HepG2 (cell line): ENCODE measurements at regions not wholly inside any gene's neighbourhood (a gene's known extent, or its start where the extent isn't known, plus 50 kb on each side); places are given as distances from the start of the nearest gene placed in this dataset.

Experiments used
- ATAC-seq: fragments of 200-7000 bp; cut with Tn5 transposase; 3 replicates; pipeline ENCODE4 v1.9.1; 2020; ENCODE audit warnings: mild to moderate bottlenecking, moderate library complexity
- BruUV-seq: library from RNA; stranded (reverse); fragments of 400-500 nt; replicated peaks from 2 replicates; lab custom pipeline; 2021; lab: Mats Ljungman, UMichigan
- CTCF ChIA-PET: fragments of 300-600 bp; formaldehyde crosslinking; extraction: SDS; loops from one replicate; lab custom pipeline; 2021; ENCODE audit warnings: low total read pairs, inconsistent platforms, low intra/inter-chr PET ratio; lab: Yijun Ruan, JAX
- POLR2A ChIA-PET: fragments of 350-600 bp; sonication (Branson Sonifier 250); formaldehyde crosslinking; loops from one replicate; lab custom pipeline; 2020; ENCODE audit warnings: antibody characterized with exemption, inconsistent platforms; lab: Yijun Ruan, JAX
- DNase-seq: peaks from one replicate; pipeline ENCODE4 v3.0.0-alpha.2; 2015; ENCODE audit warnings: low spot score
- FAIRE-seq: peaks from 3 replicates; lab custom pipeline; 2011; peaks lifted over from hg19 to GRCh38; lab: Jason Lieb, UNC
- H2AFZ ChIP-seq: one replicate; pipeline ENCODE4 v1.6.1; 2011; ENCODE audit warnings: low read length, inconsistent platforms
- H3K27ac ChIP-seq: fragments of 300-600 bp; 3 replicates; pipeline ENCODE4 v1.8.0; 2011; ENCODE audit warnings: mixed run types, mild to moderate bottlenecking, mixed read lengths, low read length, inconsistent platforms; ENCODE audit not compliant: insufficient read depth; ENCODE audit errors: extremely low read length
- H3K27me3 ChIP-seq, 2 experiments: fragments of 200-600 bp in 1 of 2; 2 replicates in 1 of 2; 3 replicates in 1 of 2; pipeline versions ENCODE4 v1.6.0 to v1.8.0; 2011; ENCODE audit warnings: low read length in 2 of 2, mild to moderate bottlenecking in 2 of 2, moderate library complexity in 2 of 2, inconsistent platforms in 1 of 2; ENCODE audit not compliant: insufficient read depth in 2 of 2, control insufficient read depth in 1 of 2
- H3K36me3 ChIP-seq, 2 experiments: fragments of 200-600 bp in 1 of 2; replicated peaks in 1 of 2; 2 replicates in 1 of 2; 3 replicates in 1 of 2; pipeline versions ENCODE4 v1.5.1 to v1.8.0; 2011; ENCODE audit warnings: low read length in 2 of 2, inconsistent platforms in 1 of 2; ENCODE audit not compliant: insufficient read depth in 2 of 2, control insufficient read depth in 1 of 2
- H3K4me1 ChIP-seq: 2 replicates; pipeline ENCODE4 v1.5.1; 2012; ENCODE audit warnings: low read length, inconsistent platforms; ENCODE audit not compliant: insufficient read depth
- H3K4me2 ChIP-seq: 2 replicates; pipeline ENCODE4 v1.6.0; 2011; ENCODE audit warnings: low read depth, low read length, inconsistent platforms
- H3K4me3 ChIP-seq, 3 experiments: fragments of 200-600 bp in 1 of 3; sonication (generic), shearing (Covaris generic) in 1 of 3; replicated peaks in 1 of 3; 2 replicates each; pipeline ENCODE4 v1.5.1; 2011 to 2016; ENCODE audit warnings: low read length in 3 of 3, inconsistent platforms in 2 of 3, low read depth in 2 of 3, mild to moderate bottlenecking in 2 of 3, control low read depth in 1 of 3, mixed read lengths in 1 of 3; ENCODE audit not compliant: insufficient read depth in 1 of 3
- H3K79me2 ChIP-seq: one replicate; pipeline ENCODE4 v1.6.1; 2011; ENCODE audit warnings: low read length, inconsistent platforms; ENCODE audit not compliant: insufficient read depth
- H3K9ac ChIP-seq: 2 replicates; pipeline ENCODE4 v1.6.0; 2011; ENCODE audit warnings: mild to moderate bottlenecking, low read depth, low read length, inconsistent platforms; ENCODE audit not compliant: insufficient read depth
- H3K9me3 ChIP-seq: 2 replicates; pipeline ENCODE4 v1.5.1; 2012; ENCODE audit warnings: mild to moderate bottlenecking, low read length
- H4K20me1 ChIP-seq: 2 replicates; pipeline ENCODE4 v1.6.0; 2011; ENCODE audit warnings: inconsistent platforms, mild to moderate bottlenecking, low read length, moderate library complexity; ENCODE audit not compliant: insufficient read depth
- DMTF1 ChIP-seq: sonication (generic); formaldehyde crosslinking; IDR thresholded peaks from 2 replicates; pipeline ENCODE4 v1.4.0; 2020; ENCODE audit warnings: mild to moderate bottlenecking, missing genetic modification reagents
- MXD4 ChIP-seq: IDR thresholded peaks from 2 replicates; pipeline ENCODE4 v1.6.1; 2016; ENCODE audit warnings: mild to moderate bottlenecking, missing biosample characterization, missing genetic modification reagents
- NFIC ChIP-seq: IDR thresholded peaks from 2 replicates; pipeline ENCODE4 v1.6.1; 2012; ENCODE audit warnings: mild to moderate bottlenecking, low read length, inconsistent platforms
- SIN3A ChIP-seq: IDR thresholded peaks from 2 replicates; pipeline ENCODE4 v1.6.1; 2011; ENCODE audit warnings: low read depth, mild to moderate bottlenecking, control low read depth, low read length, borderline replicate concordance
- STAT6 ChIP-seq: sonication (generic); formaldehyde crosslinking; IDR thresholded peaks from 2 replicates; pipeline ENCODE4 v1.4.0; 2020; ENCODE audit warnings: missing genetic modification reagents, mild to moderate bottlenecking, borderline replicate concordance
- WGBS: methylation state at CpG from one replicate; pipeline ENCODE4 v1.1.6; 2017; ENCODE audit warnings: low lambda C conversion rate; 5-methylcytosine and 5-hydroxymethylcytosine counted together
- in situ Hi-C: cut with HindIII; loops from 2 replicates; pipeline ENCODE4 v1.10.0; 2017; ENCODE audit warnings: low pct_unique_long_range_greater_than_20kb; ENCODE audit not compliant: extremely low pct_ligation_motif_present
- intact Hi-C: fragments of 100-400 bp; cut with micrococcal nuclease; formaldehyde crosslinking; loops from one replicate; pipeline ENCODE4 v1.10.0; 2022; ENCODE audit not compliant: unreplicated experiment
- TF ChIP-seq, protein P1 (sequence below): sonication (generic); formaldehyde crosslinking; conservative IDR thresholded peaks from 2 replicates; pipeline ENCODE4 v1.8.0; 2022; ENCODE audit warnings: missing genetic modification reagents
- TF ChIP-seq, protein P2 (sequence below): sonication (generic); formaldehyde crosslinking; IDR thresholded peaks from 2 replicates; pipeline ENCODE4 v1.4.0; 2020; ENCODE audit warnings: missing genetic modification reagents
- TF ChIP-seq, protein P3 (sequence below): IDR thresholded peaks from 2 replicates; pipeline ENCODE4 v1.6.1; 2016; ENCODE audit warnings: low read depth

- TF ChIP-seq STAT6 (CRISPR knock-in tag), result no peak
- TF ChIP-seq, protein P1, sequence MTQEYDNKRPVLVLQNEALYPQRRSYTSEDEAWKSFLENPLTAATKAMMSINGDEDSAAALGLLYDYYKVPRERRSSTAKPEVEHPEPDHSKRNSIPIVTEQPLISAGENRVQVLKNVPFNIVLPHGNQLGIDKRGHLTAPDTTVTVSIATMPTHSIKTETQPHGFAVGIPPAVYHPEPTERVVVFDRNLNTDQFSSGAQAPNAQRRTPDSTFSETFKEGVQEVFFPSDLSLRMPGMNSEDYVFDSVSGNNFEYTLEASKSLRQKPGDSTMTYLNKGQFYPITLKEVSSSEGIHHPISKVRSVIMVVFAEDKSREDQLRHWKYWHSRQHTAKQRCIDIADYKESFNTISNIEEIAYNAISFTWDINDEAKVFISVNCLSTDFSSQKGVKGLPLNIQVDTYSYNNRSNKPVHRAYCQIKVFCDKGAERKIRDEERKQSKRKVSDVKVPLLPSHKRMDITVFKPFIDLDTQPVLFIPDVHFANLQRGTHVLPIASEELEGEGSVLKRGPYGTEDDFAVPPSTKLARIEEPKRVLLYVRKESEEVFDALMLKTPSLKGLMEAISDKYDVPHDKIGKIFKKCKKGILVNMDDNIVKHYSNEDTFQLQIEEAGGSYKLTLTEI, result no peak
- no peak for TF ChIP-seq MXD4 (CRISPR knock-in tag)
- TF ChIP-seq SIN3A, result no peak
Observed at GRCh38 chr12:93039062-93039461, 110.0 kb upstream of the EEA1 start (continued).

GRCh38 chr12:93039930-93040329, 110.8 kb upstream of the EEA1 start:
- Histone ChIP-seq H3K27me3 (no peaks in the 10 kb centered on the region), H3K4me1 (peaks cover 14% of the 10 kb centered on the region), H3K9me3 (no peaks in the 10 kb centered on the region), H3K9ac (no peak overlapping the region), H3K4me2 (peak overlapping the region; percentile 8; the same call in 1 of the 2 replicates), H3K4me3 (no peak overlapping the region), H3K27ac (no peak overlapping the region), H3K79me2 (no peaks in the 10 kb centered on the region), H3K36me3 (no peaks in the 10 kb centered on the region), H2AFZ (no peak overlapping the region), H4K20me1 (no peaks in the 10 kb centered on the region)
- BruUV-seq, result no TSS peak
- 30% methylated on average over 4 of the region's 4 CpGs for WGBS
- no peak for ATAC-seq
- DNase-seq, result no peak
- POLR2A ChIA-PET, result interaction anchor here (0.8 kb wide), 1 partner anchor 20 kb away, joined by 3 read pairs; no protein-coding TSS in a partner anchor
- in situ Hi-C loops (no loop called here), intact Hi-C loops (no loop called here)
- CTCF ChIA-PET, result no interaction called here
- no peak for FAIRE-seq
- TF ChIP-seq, protein P2, sequence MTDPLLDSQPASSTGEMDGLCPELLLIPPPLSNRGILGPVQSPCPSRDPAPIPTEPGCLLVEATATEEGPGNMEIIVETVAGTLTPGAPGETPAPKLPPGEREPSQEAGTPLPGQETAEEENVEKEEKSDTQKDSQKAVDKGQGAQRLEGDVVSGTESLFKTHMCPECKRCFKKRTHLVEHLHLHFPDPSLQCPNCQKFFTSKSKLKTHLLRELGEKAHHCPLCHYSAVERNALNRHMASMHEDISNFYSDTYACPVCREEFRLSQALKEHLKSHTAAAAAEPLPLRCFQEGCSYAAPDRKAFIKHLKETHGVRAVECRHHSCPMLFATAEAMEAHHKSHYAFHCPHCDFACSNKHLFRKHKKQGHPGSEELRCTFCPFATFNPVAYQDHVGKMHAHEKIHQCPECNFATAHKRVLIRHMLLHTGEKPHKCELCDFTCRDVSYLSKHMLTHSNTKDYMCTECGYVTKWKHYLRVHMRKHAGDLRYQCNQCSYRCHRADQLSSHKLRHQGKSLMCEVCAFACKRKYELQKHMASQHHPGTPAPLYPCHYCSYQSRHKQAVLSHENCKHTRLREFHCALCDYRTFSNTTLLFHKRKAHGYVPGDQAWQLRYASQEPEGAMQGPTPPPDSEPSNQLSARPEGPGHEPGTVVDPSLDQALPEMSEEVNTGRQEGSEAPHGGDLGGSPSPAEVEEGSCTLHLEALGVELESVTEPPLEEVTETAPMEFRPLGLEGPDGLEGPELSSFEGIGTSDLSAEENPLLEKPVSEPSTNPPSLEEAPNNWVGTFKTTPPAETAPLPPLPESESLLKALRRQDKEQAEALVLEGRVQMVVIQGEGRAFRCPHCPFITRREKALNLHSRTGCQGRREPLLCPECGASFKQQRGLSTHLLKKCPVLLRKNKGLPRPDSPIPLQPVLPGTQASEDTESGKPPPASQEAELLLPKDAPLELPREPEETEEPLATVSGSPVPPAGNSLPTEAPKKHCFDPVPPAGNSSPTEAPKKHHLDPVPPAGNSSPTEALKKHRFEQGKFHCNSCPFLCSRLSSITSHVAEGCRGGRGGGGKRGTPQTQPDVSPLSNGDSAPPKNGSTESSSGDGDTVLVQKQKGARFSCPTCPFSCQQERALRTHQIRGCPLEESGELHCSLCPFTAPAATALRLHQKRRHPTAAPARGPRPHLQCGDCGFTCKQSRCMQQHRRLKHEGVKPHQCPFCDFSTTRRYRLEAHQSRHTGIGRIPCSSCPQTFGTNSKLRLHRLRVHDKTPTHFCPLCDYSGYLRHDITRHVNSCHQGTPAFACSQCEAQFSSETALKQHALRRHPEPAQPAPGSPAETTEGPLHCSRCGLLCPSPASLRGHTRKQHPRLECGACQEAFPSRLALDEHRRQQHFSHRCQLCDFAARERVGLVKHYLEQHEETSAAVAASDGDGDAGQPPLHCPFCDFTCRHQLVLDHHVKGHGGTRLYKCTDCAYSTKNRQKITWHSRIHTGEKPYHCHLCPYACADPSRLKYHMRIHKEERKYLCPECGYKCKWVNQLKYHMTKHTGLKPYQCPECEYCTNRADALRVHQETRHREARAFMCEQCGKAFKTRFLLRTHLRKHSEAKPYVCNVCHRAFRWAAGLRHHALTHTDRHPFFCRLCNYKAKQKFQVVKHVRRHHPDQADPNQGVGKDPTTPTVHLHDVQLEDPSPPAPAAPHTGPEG (CRISPR knock-in tag), result no peak
- TF ChIP-seq DMTF1 (CRISPR knock-in tag) (no peak), NFIC (no peak)
- TF ChIP-seq, protein P3, sequence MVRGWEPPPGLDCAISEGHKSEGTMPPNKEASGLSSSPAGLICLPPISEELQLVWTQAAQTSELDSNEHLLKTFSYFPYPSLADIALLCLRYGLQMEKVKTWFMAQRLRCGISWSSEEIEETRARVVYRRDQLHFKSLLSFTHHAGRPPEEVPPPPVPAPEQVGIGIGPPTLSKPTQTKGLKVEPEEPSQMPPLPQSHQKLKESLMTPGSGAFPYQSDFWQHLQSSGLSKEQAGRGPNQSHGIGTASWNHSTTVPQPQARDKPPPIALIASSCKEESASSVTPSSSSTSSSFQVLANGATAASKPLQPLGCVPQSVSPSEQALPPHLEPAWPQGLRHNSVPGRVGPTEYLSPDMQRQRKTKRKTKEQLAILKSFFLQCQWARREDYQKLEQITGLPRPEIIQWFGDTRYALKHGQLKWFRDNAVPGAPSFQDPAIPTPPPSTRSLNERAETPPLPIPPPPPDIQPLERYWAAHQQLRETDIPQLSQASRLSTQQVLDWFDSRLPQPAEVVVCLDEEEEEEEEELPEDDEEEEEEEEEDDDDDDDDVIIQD (CRISPR knock-in tag), result peak; percentile 42; the same call in 1 of the 2 replicates
